CD1c-positive myeloid dendritic cell (primary cell): ENCODE measurements at regions not wholly inside any gene's neighbourhood (a gene's known extent, or its start where the extent isn't known, plus 50 kb on each side); places are given as distances from the start of the nearest gene placed in this dataset.
"Not testable (repeated sequence)": the region's sequence is repeated elsewhere in the genome, so short reads cannot be mapped to it uniquely, and the experiment has no call there.

ENCODE experiments used
- DNase-seq: peaks from one replicate; pipeline ENCODE4 v3.0.0-alpha.2; 2016; ENCODE audit errors: extremely low spot score

GRCh38 chr14:44616204-44616603, 109.1 kb upstream of the FSCB start:
- DNase-seq = no peak

- no peak for DNase-seq
Observed at GRCh38 chr14:44613061-44613712, 106.1 kb upstream of the FSCB start.

- DNase-seq = no peak
Observed at GRCh38 chr14:44612002-44612401, 104.9 kb upstream of the FSCB start.

- DNase-seq = no peak
Observed at GRCh38 chr14:44609876-44610510, 102.9 kb upstream of the FSCB start.

- no peak for DNase-seq
Observed at GRCh38 chr14:44609201-44609600, 102.1 kb upstream of the FSCB start.

- no peak for DNase-seq
Observed at GRCh38 chr14:44607701-44608100, 100.6 kb upstream of the FSCB start.

GRCh38 chr14:44606576-44606975, 99.5 kb upstream of the FSCB start:
- DNase-seq = no peak

GRCh38 chr14:44601266-44601665, 94.2 kb upstream of the FSCB start:
- not testable (repeated sequence) for DNase-seq

GRCh38 chr14:44589180-44589579, 82.1 kb upstream of the FSCB start:
- no peak for DNase-seq

GRCh38 chr14:44586910-44587309, 79.8 kb upstream of the FSCB start:
- no peak for DNase-seq

- DNase-seq = no peak
Observed at GRCh38 chr14:44576356-44576755, 69.3 kb upstream of the FSCB start.

GRCh38 chr14:44567997-44568396, 60.9 kb upstream of the FSCB start:
- DNase-seq = no peak

GRCh38 chr14:44565968-44566367, 58.9 kb upstream of the FSCB start:
- DNase-seq = no peak

- DNase-seq = no peak
Observed at GRCh38 chr14:44564908-44565307, 57.8 kb upstream of the FSCB start.
